Liver (tissue), 8 donors: ENCODE measurements at regions not wholly inside any gene's neighbourhood (a gene's known extent, or its start where the extent isn't known, plus 50 kb on each side); places are given as distances from the start of the nearest gene placed in this dataset.

ENCODE experiments used
- DNase-seq: peaks from one replicate; pipeline ENCODE4 v3.0.0-alpha.2; 2017; ENCODE audit warnings: low spot score
- H3K27ac ChIP-seq, 2 donors: one replicate each; pipeline ENCODE4 v1.7.0; 2013; ENCODE audit warnings: inconsistent platforms in 2 of 2, low read length in 2 of 2, control low read depth in 1 of 2, low read depth in 1 of 2, mild to moderate bottlenecking in 1 of 2
- H3K27me3 ChIP-seq, 4 donors: one replicate each; pipeline versions ENCODE4 v1.6.1 to v1.7.0; 2013; ENCODE audit warnings: low read length in 3 of 4, inconsistent platforms in 1 of 4, mild to moderate bottlenecking in 1 of 4, moderate library complexity in 1 of 4; ENCODE audit not compliant: control insufficient read depth in 4 of 4, insufficient read depth in 4 of 4
- H3K36me3 ChIP-seq, 4 donors: one replicate each; pipeline versions ENCODE4 v1.6.1 to v1.7.0; 2013; ENCODE audit warnings: low read length in 3 of 4, mild to moderate bottlenecking in 3 of 4, low read depth in 1 of 4, moderate library complexity in 1 of 4; ENCODE audit not compliant: control insufficient read depth in 4 of 4, insufficient read depth in 3 of 4
- H3K4me1 ChIP-seq, 4 donors: one replicate each; pipeline versions ENCODE4 v1.6.1 to v1.7.0; 2013; ENCODE audit warnings: low read length in 3 of 4, mild to moderate bottlenecking in 3 of 4, moderate library complexity in 1 of 4; ENCODE audit not compliant: control insufficient read depth in 4 of 4, insufficient read depth in 4 of 4
- H3K4me3 ChIP-seq, 3 donors: one replicate each; pipeline versions ENCODE4 v1.6.1 to v1.7.0; 2013; ENCODE audit warnings: low read length in 3 of 3, control low read depth in 1 of 3, low read depth in 1 of 3, mild to moderate bottlenecking in 1 of 3
- H3K9ac ChIP-seq, 2 donors: one replicate each; pipeline ENCODE4 v1.7.0; 2013; ENCODE audit warnings: low read length in 2 of 2, mild to moderate bottlenecking in 2 of 2, moderate library complexity in 2 of 2, control low read depth in 1 of 2, low read depth in 1 of 2
- H3K9me3 ChIP-seq, 4 donors: one replicate each; pipeline versions ENCODE4 v1.6.1 to v1.7.0; 2013; ENCODE audit warnings: low read length in 3 of 4; ENCODE audit not compliant: control insufficient read depth in 4 of 4
- EGR1 ChIP-seq, 2 donors: IDR thresholded peaks; 2 replicates each; pipeline ENCODE4 v1.6.1; 2016 to 2018; ENCODE audit warnings: antibody characterized with exemption in 2 of 2, low read depth in 2 of 2
- FOXA1 ChIP-seq: IDR thresholded peaks from 2 replicates; pipeline ENCODE4 v1.6.1; 2016; ENCODE audit warnings: antibody characterized with exemption
- FOXA2 ChIP-seq: IDR thresholded peaks from 2 replicates; pipeline ENCODE4 v1.6.1; 2016; ENCODE audit warnings: antibody characterized with exemption
- GABPA ChIP-seq, 2 donors: IDR thresholded peaks in 1 of 2; conservative IDR thresholded peaks in 1 of 2; 2 replicates each; pipeline ENCODE4 v1.6.1; 2016; ENCODE audit warnings: antibody characterized with exemption in 2 of 2, mild to moderate bottlenecking in 1 of 2, moderate library complexity in 1 of 2
- HNF4A ChIP-seq, 2 donors: conservative IDR thresholded peaks; 2 replicates each; pipeline ENCODE4 v1.6.1; 2016; ENCODE audit warnings: antibody characterized with exemption in 2 of 2, mild to moderate bottlenecking in 2 of 2
- HNF4G ChIP-seq: IDR thresholded peaks from 2 replicates; pipeline ENCODE4 v1.6.1; 2016; ENCODE audit warnings: antibody characterized with exemption
- JUND ChIP-seq, 2 donors: IDR thresholded peaks; 2 replicates each; pipeline ENCODE4 v1.6.1; 2016; ENCODE audit warnings: antibody characterized with exemption in 2 of 2
- NR2F2 ChIP-seq: IDR thresholded peaks from 2 replicates; pipeline ENCODE4 v1.6.1; 2016; ENCODE audit warnings: antibody characterized with exemption
- RAD21 ChIP-seq, 2 donors: IDR thresholded peaks; 2 replicates each; pipeline ENCODE4 v1.6.1; 2016; ENCODE audit warnings: antibody characterized with exemption in 2 of 2, mild to moderate bottlenecking in 2 of 2
- RXRA ChIP-seq, 2 donors: IDR thresholded peaks; 2 replicates each; pipeline ENCODE4 v1.6.1; 2017 to 2018; ENCODE audit warnings: antibody characterized with exemption in 2 of 2, mild to moderate bottlenecking in 1 of 2
- YY1 ChIP-seq: IDR thresholded peaks from 2 replicates; pipeline ENCODE4 v1.6.1; 2016; ENCODE audit warnings: antibody characterized with exemption, mild to moderate bottlenecking
- WGBS: extraction: QIAGEN DNeasy Blood & Tissue Kit; methylation state at CpG from one replicate; pipeline ENCODE4 v1.1.7; 2013; 5-methylcytosine and 5-hydroxymethylcytosine counted together
- TF ChIP-seq, protein P1 (sequence below): IDR thresholded peaks from 2 replicates; pipeline ENCODE4 v1.6.1; 2016; ENCODE audit warnings: antibody characterized with exemption, mild to moderate bottlenecking
- TF ChIP-seq, protein P2 (sequence below): fragments of 150-350 bp; IDR thresholded peaks from 2 replicates; pipeline ENCODE4 v1.5.1; 2017; ENCODE audit warnings: improper control_type of control experiment, low read depth, low read length; ENCODE audit not compliant: missing input control
- TF ChIP-seq, protein P3 (sequence below): IDR thresholded peaks from 2 replicates; pipeline ENCODE4 v1.6.1; 2016; ENCODE audit warnings: antibody characterized with exemption
- TF ChIP-seq, protein P4 (sequence below): IDR thresholded peaks from 2 replicates; pipeline ENCODE4 v1.6.1; 2016; ENCODE audit warnings: antibody characterized with exemption
- donor health status: healthy.
- donor health status: healthy.
- donor health status: healthy.
- donor health status: healthy.
- donor health status: healthy.

DNA sequence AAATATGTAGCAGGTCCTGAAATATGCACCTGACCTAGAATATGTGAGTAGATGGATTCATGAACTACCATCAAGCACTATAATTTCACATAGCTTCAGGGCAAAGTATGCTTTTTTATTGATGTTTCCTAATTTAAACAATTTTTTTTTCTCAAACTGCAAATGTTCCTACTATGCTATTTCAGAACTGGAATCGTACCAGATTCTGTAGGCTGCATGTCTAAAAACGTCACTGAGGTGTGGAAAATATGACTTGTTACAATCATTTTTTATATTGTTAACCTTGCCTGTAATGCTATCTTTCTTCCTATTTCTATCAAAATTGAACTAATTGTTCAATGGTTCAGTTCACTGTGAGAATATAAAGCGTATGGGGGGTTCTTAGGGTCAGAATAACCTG, 78.0 kb upstream of the RERGL start:
- no peaks in the 10 kb centered on the region for H3K4me1 ChIP-seq
- no peaks in the 10 kb centered on the region for H3K36me3 ChIP-seq
- H3K27ac ChIP-seq, result no peak overlapping the region
- H3K4me3 ChIP-seq, result no peak overlapping the region
- no peak for DNase-seq
- 56% methylated on average over 3 of the region's 3 CpGs for WGBS
- TF ChIP-seq NR2F2, result no peak
- no peak for TF ChIP-seq JUND (IDR thresholded peaks at IDR 0.05)
- TF ChIP-seq GABPA (IDR thresholded peaks at IDR 0.05 in 1 of 2, conservative IDR thresholded peaks at IDR 0.05 in 1 of 2), result no peak
- TF ChIP-seq RXRA (IDR thresholded peaks at IDR 0.05), result no peak
- TF ChIP-seq, protein P1, sequence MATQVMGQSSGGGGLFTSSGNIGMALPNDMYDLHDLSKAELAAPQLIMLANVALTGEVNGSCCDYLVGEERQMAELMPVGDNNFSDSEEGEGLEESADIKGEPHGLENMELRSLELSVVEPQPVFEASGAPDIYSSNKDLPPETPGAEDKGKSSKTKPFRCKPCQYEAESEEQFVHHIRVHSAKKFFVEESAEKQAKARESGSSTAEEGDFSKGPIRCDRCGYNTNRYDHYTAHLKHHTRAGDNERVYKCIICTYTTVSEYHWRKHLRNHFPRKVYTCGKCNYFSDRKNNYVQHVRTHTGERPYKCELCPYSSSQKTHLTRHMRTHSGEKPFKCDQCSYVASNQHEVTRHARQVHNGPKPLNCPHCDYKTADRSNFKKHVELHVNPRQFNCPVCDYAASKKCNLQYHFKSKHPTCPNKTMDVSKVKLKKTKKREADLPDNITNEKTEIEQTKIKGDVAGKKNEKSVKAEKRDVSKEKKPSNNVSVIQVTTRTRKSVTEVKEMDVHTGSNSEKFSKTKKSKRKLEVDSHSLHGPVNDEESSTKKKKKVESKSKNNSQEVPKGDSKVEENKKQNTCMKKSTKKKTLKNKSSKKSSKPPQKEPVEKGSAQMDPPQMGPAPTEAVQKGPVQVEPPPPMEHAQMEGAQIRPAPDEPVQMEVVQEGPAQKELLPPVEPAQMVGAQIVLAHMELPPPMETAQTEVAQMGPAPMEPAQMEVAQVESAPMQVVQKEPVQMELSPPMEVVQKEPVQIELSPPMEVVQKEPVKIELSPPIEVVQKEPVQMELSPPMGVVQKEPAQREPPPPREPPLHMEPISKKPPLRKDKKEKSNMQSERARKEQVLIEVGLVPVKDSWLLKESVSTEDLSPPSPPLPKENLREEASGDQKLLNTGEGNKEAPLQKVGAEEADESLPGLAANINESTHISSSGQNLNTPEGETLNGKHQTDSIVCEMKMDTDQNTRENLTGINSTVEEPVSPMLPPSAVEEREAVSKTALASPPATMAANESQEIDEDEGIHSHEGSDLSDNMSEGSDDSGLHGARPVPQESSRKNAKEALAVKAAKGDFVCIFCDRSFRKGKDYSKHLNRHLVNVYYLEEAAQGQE, result no peak
- no peaks in the 10 kb centered on the region for H3K27me3 ChIP-seq
- no peak overlapping the region for H3K9ac ChIP-seq
- peaks cover 0 to 3% (median 0%) of the 10 kb centered on the region in 4 donors for H3K9me3 ChIP-seq

DNA sequence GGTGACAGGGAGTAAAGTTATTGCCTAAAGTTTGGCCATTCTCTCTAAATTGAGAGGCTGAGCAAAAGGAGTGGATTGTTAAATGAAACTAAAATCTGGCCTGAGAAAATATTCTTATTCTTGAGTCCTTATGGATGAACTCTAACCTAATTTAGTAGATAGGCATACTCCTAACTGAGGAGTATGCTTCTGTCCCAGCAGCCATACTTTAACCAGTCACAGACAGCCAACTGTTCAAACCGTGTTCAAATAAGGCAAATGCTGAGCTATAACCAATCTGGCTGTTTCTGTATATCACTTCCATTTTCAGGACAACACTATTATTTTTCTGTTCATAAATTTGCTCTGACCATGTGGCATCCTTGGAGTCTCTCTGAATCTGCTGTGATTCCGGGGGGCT, 75.9 kb upstream of the RERGL start:
- H3K36me3 ChIP-seq, result no peaks in the 10 kb centered on the region
- H3K9ac ChIP-seq, result no peak overlapping the region
- TF ChIP-seq FOXA1, result no peak
- TF ChIP-seq FOXA2, result no peak
- TF ChIP-seq NR2F2, result no peak
- H3K27ac ChIP-seq, result peak overlapping the region in 1 of 2 donors; percentile 3
- no peaks in the 10 kb centered on the region for H3K9me3 ChIP-seq
- H3K4me1 ChIP-seq, result no peaks in the 10 kb centered on the region
- WGBS, result 77% methylated on average over 2 of the region's 2 CpGs
- no peaks in the 10 kb centered on the region for H3K27me3 ChIP-seq
- no peak overlapping the region for H3K4me3 ChIP-seq
- DNase-seq, result no peak

- Histone ChIP-seq H3K27ac (peak overlapping the region in 1 of 2 donors; percentile 3), H3K4me1 (no peaks in the 10 kb centered on the region), H3K4me3 (no peak overlapping the region), H3K36me3 (no peaks in the 10 kb centered on the region), H3K27me3 (no peaks in the 10 kb centered on the region), H3K9me3 (no peaks in the 10 kb centered on the region), H3K9ac (no peak overlapping the region)
- TF ChIP-seq, protein P2, sequence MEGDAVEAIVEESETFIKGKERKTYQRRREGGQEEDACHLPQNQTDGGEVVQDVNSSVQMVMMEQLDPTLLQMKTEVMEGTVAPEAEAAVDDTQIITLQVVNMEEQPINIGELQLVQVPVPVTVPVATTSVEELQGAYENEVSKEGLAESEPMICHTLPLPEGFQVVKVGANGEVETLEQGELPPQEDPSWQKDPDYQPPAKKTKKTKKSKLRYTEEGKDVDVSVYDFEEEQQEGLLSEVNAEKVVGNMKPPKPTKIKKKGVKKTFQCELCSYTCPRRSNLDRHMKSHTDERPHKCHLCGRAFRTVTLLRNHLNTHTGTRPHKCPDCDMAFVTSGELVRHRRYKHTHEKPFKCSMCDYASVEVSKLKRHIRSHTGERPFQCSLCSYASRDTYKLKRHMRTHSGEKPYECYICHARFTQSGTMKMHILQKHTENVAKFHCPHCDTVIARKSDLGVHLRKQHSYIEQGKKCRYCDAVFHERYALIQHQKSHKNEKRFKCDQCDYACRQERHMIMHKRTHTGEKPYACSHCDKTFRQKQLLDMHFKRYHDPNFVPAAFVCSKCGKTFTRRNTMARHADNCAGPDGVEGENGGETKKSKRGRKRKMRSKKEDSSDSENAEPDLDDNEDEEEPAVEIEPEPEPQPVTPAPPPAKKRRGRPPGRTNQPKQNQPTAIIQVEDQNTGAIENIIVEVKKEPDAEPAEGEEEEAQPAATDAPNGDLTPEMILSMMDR, result no peak
- TF ChIP-seq YY1 (no peak), FOXA1 (no peak), NR2F2 (no peak), HNF4G (no peak), FOXA2 (no peak), JUND (IDR thresholded peaks at IDR 0.05) (peak in 1 of 2 donors; percentile 21), GABPA (IDR thresholded peaks at IDR 0.05 in 1 of 2, conservative IDR thresholded peaks at IDR 0.05 in 1 of 2) (no peak), HNF4A (conservative IDR thresholded peaks at IDR 0.05) (peak in 1 of 2 donors; percentile 2), EGR1 (IDR thresholded peaks at IDR 0.05; ENCODE audit: low read depth in 2 of 2) (no peak), RAD21 (IDR thresholded peaks at IDR 0.05) (no peak)
- TF ChIP-seq, protein P3, sequence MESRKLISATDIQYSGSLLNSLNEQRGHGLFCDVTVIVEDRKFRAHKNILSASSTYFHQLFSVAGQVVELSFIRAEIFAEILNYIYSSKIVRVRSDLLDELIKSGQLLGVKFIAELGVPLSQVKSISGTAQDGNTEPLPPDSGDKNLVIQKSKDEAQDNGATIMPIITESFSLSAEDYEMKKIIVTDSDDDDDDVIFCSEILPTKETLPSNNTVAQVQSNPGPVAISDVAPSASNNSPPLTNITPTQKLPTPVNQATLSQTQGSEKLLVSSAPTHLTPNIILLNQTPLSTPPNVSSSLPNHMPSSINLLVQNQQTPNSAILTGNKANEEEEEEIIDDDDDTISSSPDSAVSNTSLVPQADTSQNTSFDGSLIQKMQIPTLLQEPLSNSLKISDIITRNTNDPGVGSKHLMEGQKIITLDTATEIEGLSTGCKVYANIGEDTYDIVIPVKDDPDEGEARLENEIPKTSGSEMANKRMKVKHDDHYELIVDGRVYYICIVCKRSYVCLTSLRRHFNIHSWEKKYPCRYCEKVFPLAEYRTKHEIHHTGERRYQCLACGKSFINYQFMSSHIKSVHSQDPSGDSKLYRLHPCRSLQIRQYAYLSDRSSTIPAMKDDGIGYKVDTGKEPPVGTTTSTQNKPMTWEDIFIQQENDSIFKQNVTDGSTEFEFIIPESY, result no peak
- TF ChIP-seq, protein P1, result no peak
- TF ChIP-seq, protein P4, sequence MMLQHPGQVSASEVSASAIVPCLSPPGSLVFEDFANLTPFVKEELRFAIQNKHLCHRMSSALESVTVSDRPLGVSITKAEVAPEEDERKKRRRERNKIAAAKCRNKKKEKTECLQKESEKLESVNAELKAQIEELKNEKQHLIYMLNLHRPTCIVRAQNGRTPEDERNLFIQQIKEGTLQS, result no peak
- no peak for DNase-seq
- 7% methylated on average over 2 of the region's 2 CpGs for WGBS
These were observed 75.5 kb upstream of the RERGL start for GRCh38 chr12:18165422-18165871.
